SK-N-SH treated with all-trans-retinoic acid at 6 μM for 48 hours (cell line): ENCODE measurements at regions not wholly inside any gene's neighbourhood (a gene's known extent, or its start where the extent isn't known, plus 50 kb on each side); places are given as distances from the start of the nearest gene placed in this dataset.

Source experiments
- ATAC-seq: fragments of 200-7000 bp; cut with Tn5 transposase; 3 replicates; pipeline ENCODE4 v1.9.1; 2020; ENCODE audit warnings: mild to moderate bottlenecking, moderate library complexity
- ARNTL ChIP-seq: fragments of 450-650 bp; formaldehyde crosslinking; IDR thresholded peaks from 2 replicates; pipeline ENCODE4 v1.5.0; 2020; ENCODE audit warnings: low read depth, mild to moderate bottlenecking, moderate library complexity, borderline replicate concordance
- BACH2 ChIP-seq: fragments of 250-450 bp; sonication (Bioruptor Pico); IDR thresholded peaks from 2 replicates; pipeline ENCODE4 v1.9.0; 2021; ENCODE audit warnings: mild to moderate bottlenecking, borderline replicate concordance
- CREB5 ChIP-seq: fragments of 250-450 bp; sonication (Bioruptor Pico); IDR thresholded peaks from 2 replicates; pipeline ENCODE4 v1.5.1; 2020; ENCODE audit warnings: low read depth, mild to moderate bottlenecking, moderate library complexity
- CSDC2 ChIP-seq: fragments of 250-450 bp; sonication (Bioruptor Pico); IDR thresholded peaks from 2 replicates; pipeline ENCODE4 v1.5.0; 2020; ENCODE audit warnings: mild to moderate bottlenecking, moderate library complexity
- CSRNP3 ChIP-seq: fragments of 250-450 bp; sonication (Bioruptor Pico); IDR thresholded peaks from 2 replicates; pipeline ENCODE4 v1.5.1; 2021; ENCODE audit warnings: mild to moderate bottlenecking, moderate library complexity
- ESRRG ChIP-seq: fragments of 250-450 bp; sonication (Bioruptor Pico); IDR thresholded peaks from 2 replicates; pipeline ENCODE4 v1.6.1; 2021; ENCODE audit warnings: mild to moderate bottlenecking
- GLIS3 ChIP-seq: fragments of 250-450 bp; sonication (Bioruptor Pico); IDR thresholded peaks from 2 replicates; pipeline ENCODE4 v1.5.0; 2020; ENCODE audit warnings: mild to moderate bottlenecking, moderate library complexity
- ISL1 ChIP-seq: fragments of 250-450 bp; sonication (Bioruptor Pico); IDR thresholded peaks from 2 replicates; pipeline ENCODE4 v2.1.2; 2022; ENCODE audit warnings: mild to moderate bottlenecking, moderate library complexity
- PATZ1 ChIP-seq: fragments of 250-450 bp; sonication (Bioruptor Pico); IDR thresholded peaks from 2 replicates; pipeline ENCODE4 v1.8.0; 2020; ENCODE audit warnings: mild to moderate bottlenecking, moderate library complexity, borderline replicate concordance
- POU6F1 ChIP-seq: fragments of 250-450 bp; sonication (Bioruptor Pico); IDR thresholded peaks from 2 replicates; pipeline ENCODE4 v1.8.0; 2021; ENCODE audit warnings: low read depth, mild to moderate bottlenecking, moderate library complexity, borderline replicate concordance
- PPARA ChIP-seq: fragments of 250-450 bp; sonication (Bioruptor Pico); IDR thresholded peaks from 2 replicates; pipeline ENCODE4 v1.5.0; 2020; ENCODE audit warnings: mild to moderate bottlenecking, borderline replicate concordance
- RARB ChIP-seq: fragments of 250-450 bp; sonication (Bioruptor Pico); IDR thresholded peaks from 2 replicates; pipeline ENCODE4 v1.8.0; 2021; ENCODE audit warnings: mild to moderate bottlenecking, moderate library complexity
- TCF4 ChIP-seq: fragments of 250-450 bp; sonication (Bioruptor Pico); IDR thresholded peaks from 2 replicates; pipeline ENCODE4 v1.8.0; 2021; ENCODE audit warnings: mild to moderate bottlenecking, moderate library complexity, borderline replicate concordance
- TOX ChIP-seq: fragments of 250-450 bp; sonication (Bioruptor Pico); IDR thresholded peaks from 2 replicates; pipeline ENCODE4 v1.8.0; 2021; ENCODE audit warnings: mild to moderate bottlenecking, moderate library complexity, borderline replicate concordance
- TSHZ2 ChIP-seq: fragments of 250-450 bp; sonication (Bioruptor Pico); IDR thresholded peaks from 2 replicates; pipeline ENCODE4 v1.5.0; 2020; ENCODE audit warnings: mild to moderate bottlenecking, moderate library complexity
- ZC3H10 ChIP-seq: fragments of 250-450 bp; sonication (Bioruptor Pico); IDR thresholded peaks from 2 replicates; pipeline ENCODE4 v1.5.1; 2021; ENCODE audit warnings: mild to moderate bottlenecking, moderate library complexity
- ZFP3 ChIP-seq: fragments of 250-450 bp; sonication (Bioruptor Pico); IDR thresholded peaks from 2 replicates; pipeline ENCODE4 v1.5.0; 2020; ENCODE audit warnings: mild to moderate bottlenecking, moderate library complexity
- ZFP30 ChIP-seq: fragments of 450-650 bp; formaldehyde crosslinking; IDR thresholded peaks from 2 replicates; pipeline ENCODE4 v1.5.0; 2022; ENCODE audit warnings: mild to moderate bottlenecking, moderate library complexity
- ZNF565 ChIP-seq: fragments of 450-650 bp; formaldehyde crosslinking; conservative IDR thresholded peaks from 2 replicates; pipeline ENCODE4 v1.5.0; 2020; ENCODE audit warnings: low read depth, mild to moderate bottlenecking, moderate library complexity
- ZNF70 ChIP-seq: fragments of 450-650 bp; formaldehyde crosslinking; IDR thresholded peaks from 2 replicates; pipeline ENCODE4 v1.5.0; 2020; ENCODE audit warnings: mild to moderate bottlenecking, moderate library complexity
- ZNF8 ChIP-seq: fragments of 450-650 bp; formaldehyde crosslinking; IDR thresholded peaks from 2 replicates; pipeline ENCODE4 v1.5.0; 2020; ENCODE audit warnings: mild to moderate bottlenecking, moderate library complexity

- no peak for ATAC-seq
- TF ChIP-seq TOX (CRISPR knock-in tag) (no peak), BACH2 (CRISPR knock-in tag) (no peak), CREB5 (CRISPR knock-in tag) (no peak), PPARA (CRISPR knock-in tag) (no peak), RARB (no peak), PATZ1 (CRISPR knock-in tag) (no peak), ZNF8 (CRISPR knock-in tag) (no peak), ARNTL (CRISPR knock-in tag) (no peak), CSRNP3 (no peak), CSDC2 (no peak), ISL1 (CRISPR knock-in tag) (no peak), GLIS3 (no peak), ZNF70 (CRISPR knock-in tag) (no peak), POU6F1 (CRISPR knock-in tag) (no peak), ZFP30 (CRISPR knock-in tag) (no peak)
These were observed 363.0 kb downstream of the MID1IP1 start for GRCh38 chrX:39164212-39164611.

- ATAC-seq, result no peak
- no peak for TF ChIP-seq ZNF565 (CRISPR knock-in tag)
- TF ChIP-seq ARNTL (CRISPR knock-in tag), result no peak
- TF ChIP-seq ZNF8 (CRISPR knock-in tag), result no peak
- no peak for TF ChIP-seq ZC3H10 (CRISPR knock-in tag)
- TF ChIP-seq POU6F1 (CRISPR knock-in tag), result no peak
- TF ChIP-seq TSHZ2 (CRISPR knock-in tag), result no peak
- TF ChIP-seq ZFP30 (CRISPR knock-in tag), result no peak
- TF ChIP-seq ZNF70 (CRISPR knock-in tag), result no peak
- no peak for TF ChIP-seq ESRRG (CRISPR knock-in tag)
- TF ChIP-seq TCF4 (CRISPR knock-in tag), result no peak
- no peak for TF ChIP-seq GLIS3
- no peak for TF ChIP-seq ISL1 (CRISPR knock-in tag)
- TF ChIP-seq PATZ1 (CRISPR knock-in tag), result no peak
- no peak for TF ChIP-seq RARB
- TF ChIP-seq CSRNP3, result no peak
- TF ChIP-seq ZFP3, result no peak
- no peak for TF ChIP-seq TOX (CRISPR knock-in tag)
- no peak for TF ChIP-seq PPARA (CRISPR knock-in tag)
These were observed 363.9 kb downstream of the MID1IP1 start for GRCh38 chrX:39165185-39165584.
